ENCODE measurements at regions not wholly inside any gene's neighbourhood (a gene's known extent, or its start where the extent isn't known, plus 50 kb on each side); places are given as distances from the start of the nearest gene placed in this dataset.

DNA sequence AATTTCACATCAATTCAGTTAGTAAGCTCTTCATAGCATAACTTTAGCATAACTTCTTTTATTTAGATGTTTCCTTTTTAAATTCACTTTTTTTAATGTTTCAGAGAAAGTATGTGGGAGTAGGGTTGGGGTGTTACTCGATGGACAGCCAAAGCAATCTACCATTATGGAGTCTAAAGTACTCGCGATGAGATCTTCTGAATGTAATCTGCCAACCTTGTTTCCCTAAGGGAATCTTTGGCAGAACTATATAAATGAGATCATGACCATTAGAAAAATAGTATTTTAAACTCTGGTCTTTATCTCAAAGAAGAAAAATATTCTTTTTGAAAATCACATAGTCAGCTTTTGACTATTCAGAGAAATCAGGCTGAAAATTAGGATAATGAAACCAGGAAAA lies 103.9 kb downstream of the BBS10 start:
- H3K27ac ChIP-seq (ENCODE audit: low read depth in 2 of 2, low read length in 2 of 2), result no peak overlapping the region
- no peak for DNase-seq
- H3K27me3 ChIP-seq (ENCODE audit: control insufficient read depth, insufficient read depth, low read length), result no peaks in the 10 kb centered on the region
- no peaks in the 10 kb centered on the region for H3K36me3 ChIP-seq (ENCODE audit: control insufficient read depth in 2 of 3, insufficient read depth in 3 of 3, low read length in 3 of 3)
- no peaks in the 10 kb centered on the region for H3K9me3 ChIP-seq (ENCODE audit: control insufficient read depth in 2 of 3, insufficient read depth in 1 of 3, low read length in 3 of 3)
- no peaks in the 10 kb centered on the region for H3K4me1 ChIP-seq (ENCODE audit: control insufficient read depth in 2 of 3, insufficient read depth in 2 of 3, low read depth in 1 of 3, low read length in 3 of 3)
- TF ChIP-seq CTCF (IDR thresholded peaks at IDR 0.05; ENCODE audit: borderline replicate concordance, extremely low read depth, insufficient read depth), result no peak
- H3K9ac ChIP-seq (ENCODE audit: low read length in 3 of 3), result no peak overlapping the region
- FAIRE-seq, result no peak
- no peak overlapping the region for H3K4me3 ChIP-seq (ENCODE audit: low read length in 3 of 3)
- intact Hi-C loops (cut with DNase I), result no loop called here

GRCh38 chr12:76242813-76243550 lies 105.2 kb downstream of the BBS10 start:
- Histone ChIP-seq H3K27ac (ENCODE audit: low read depth in 2 of 2, low read length in 2 of 2) (no peak overlapping the region), H3K4me1 (ENCODE audit: control insufficient read depth in 2 of 3, insufficient read depth in 2 of 3, low read depth in 1 of 3, low read length in 3 of 3) (no peaks in the 10 kb centered on the region), H3K4me3 (ENCODE audit: low read length in 3 of 3) (no peak overlapping the region), H3K36me3 (ENCODE audit: control insufficient read depth in 2 of 3, insufficient read depth in 3 of 3, low read length in 3 of 3) (no peaks in the 10 kb centered on the region), H3K9ac (ENCODE audit: low read length in 3 of 3) (no peak overlapping the region), H3K27me3 (ENCODE audit: control insufficient read depth, insufficient read depth, low read length) (no peaks in the 10 kb centered on the region), H3K9me3 (ENCODE audit: control insufficient read depth in 2 of 3, insufficient read depth in 1 of 3, low read length in 3 of 3) (no peaks in the 10 kb centered on the region)
- no peak for DNase-seq
- FAIRE-seq, result no peak
- TF ChIP-seq CTCF (IDR thresholded peaks at IDR 0.05; ENCODE audit: borderline replicate concordance, extremely low read depth, insufficient read depth), result no peak
- intact Hi-C loops (cut with DNase I), result no loop called here

GRCh38 chr12:76241371-76241770 lies 106.8 kb downstream of the BBS10 start:
- intact Hi-C loops (cut with DNase I), result no loop called here
- H3K4me1 ChIP-seq (ENCODE audit: control insufficient read depth in 2 of 3, insufficient read depth in 2 of 3, low read depth in 1 of 3, low read length in 3 of 3), result no peaks in the 10 kb centered on the region
- H3K9me3 ChIP-seq (ENCODE audit: control insufficient read depth in 2 of 3, insufficient read depth in 1 of 3, low read length in 3 of 3), result no peaks in the 10 kb centered on the region
- DNase-seq (no peak), FAIRE-seq (no peak)
- no peak overlapping the region for H3K4me3 ChIP-seq (ENCODE audit: low read length in 3 of 3)
- H3K27me3 ChIP-seq (ENCODE audit: control insufficient read depth, insufficient read depth, low read length), result no peaks in the 10 kb centered on the region
- no peaks in the 10 kb centered on the region for H3K36me3 ChIP-seq (ENCODE audit: control insufficient read depth in 2 of 3, insufficient read depth in 3 of 3, low read length in 3 of 3)
- TF ChIP-seq CTCF (IDR thresholded peaks at IDR 0.05; ENCODE audit: borderline replicate concordance, extremely low read depth, insufficient read depth), result no peak
- no peak overlapping the region for H3K27ac ChIP-seq (ENCODE audit: low read depth in 2 of 2, low read length in 2 of 2)
- no peak overlapping the region for H3K9ac ChIP-seq (ENCODE audit: low read length in 3 of 3)

- Histone ChIP-seq H3K9ac (ENCODE audit: low read length in 3 of 3) (no peak overlapping the region), H3K9me3 (ENCODE audit: control insufficient read depth in 2 of 3, insufficient read depth in 1 of 3, low read length in 3 of 3) (no peaks in the 10 kb centered on the region), H3K4me3 (ENCODE audit: low read length in 3 of 3) (peak overlapping the region in 1 of 3 donors; percentile 15), H3K27ac (ENCODE audit: low read depth in 2 of 2, low read length in 2 of 2) (peak overlapping the region in 1 of 2 donors; percentile 36), H3K36me3 (ENCODE audit: control insufficient read depth in 2 of 3, insufficient read depth in 3 of 3, low read length in 3 of 3) (no peaks in the 10 kb centered on the region), H3K27me3 (ENCODE audit: control insufficient read depth, insufficient read depth, low read length) (no peaks in the 10 kb centered on the region), H3K4me1 (ENCODE audit: control insufficient read depth in 2 of 3, insufficient read depth in 2 of 3, low read depth in 1 of 3, low read length in 3 of 3) (no peaks in the 10 kb centered on the region)
- no peak for TF ChIP-seq CTCF (IDR thresholded peaks at IDR 0.05; ENCODE audit: borderline replicate concordance, extremely low read depth, insufficient read depth)
- DNase-seq (peak in 1 of 5 donors; percentile 34), FAIRE-seq (no peak)
- intact Hi-C loops (cut with DNase I), result no loop called here
Measured at GRCh38 chr12:76240281-76240680, 107.9 kb downstream of the BBS10 start.
